ENCODE measurements at regions not wholly inside any gene's neighbourhood (a gene's known extent, or its start where the extent isn't known, plus 50 kb on each side); places are given as distances from the start of the nearest gene placed in this dataset.

GRCh38 chr1:208387908-208388811 is 144.0 kb upstream of the PLXNA2 start:
- H3K4me2 ChIP-seq, result no peak overlapping the region
- H2AFZ ChIP-seq, result no peak overlapping the region
- H3K27ac ChIP-seq (ENCODE audit: low read depth), result no peak overlapping the region
- Mint-ChIP-seq H3K4me1 (no peaks in the 10 kb centered on the region), H3K9me3 (no peaks in the 10 kb centered on the region), H3K4me3 (no peak overlapping the region), H3K27ac (no peak overlapping the region), H3K27me3 (ENCODE audit: insufficient read depth, low read depth, poor library complexity) (no peaks in the 10 kb centered on the region), H3K36me3 (ENCODE audit: low read depth) (no peaks in the 10 kb centered on the region)
- H3K36me3 ChIP-seq (ENCODE audit: insufficient read depth), result no peaks in the 10 kb centered on the region
- ATAC-seq (no peak), DNase-seq (ENCODE audit: low spot score) (no peak)
- H4K20me1 ChIP-seq (replicated peaks; ENCODE audit: insufficient read depth), result no peaks in the 10 kb centered on the region
- H3K4me3 ChIP-seq, result no peak overlapping the region
- H3K4me1 ChIP-seq (ENCODE audit: insufficient read depth), result no peaks in the 10 kb centered on the region
- no peaks in the 10 kb centered on the region for H3F3A ChIP-seq (replicated peaks; ENCODE audit: low read depth)
- H3K9me2 ChIP-seq (ENCODE audit: insufficient read depth), result no peaks in the 10 kb centered on the region
- H3K79me2 ChIP-seq (replicated peaks; ENCODE audit: insufficient read depth), result no peaks in the 10 kb centered on the region
- H3K27me3 ChIP-seq (ENCODE audit: insufficient read depth), result no peaks in the 10 kb centered on the region
- TF ChIP-seq ZNF114 (CRISPR knock-in tag; IDR thresholded peaks at IDR 0.05) (no peak), ZNF331 (CRISPR knock-in tag; IDR thresholded peaks at IDR 0.05; ENCODE audit: low read depth) (no peak), JUNB (IDR thresholded peaks at IDR 0.05; ENCODE audit: unreplicated experiment) (no peak), ETS1 (IDR thresholded peaks at IDR 0.05) (no peak), POLR2AphosphoS5 (IDR thresholded peaks at IDR 0.05; ENCODE audit: low read depth) (no peak), ZNF462 (CRISPR knock-in tag; IDR thresholded peaks at IDR 0.05) (no peak), EZH2phosphoT487 (IDR thresholded peaks at IDR 0.05; ENCODE audit: unreplicated experiment) (no peak), CTCF (conservative IDR thresholded peaks at IDR 0.05; ENCODE audit: low read depth in 2 of 2) (no peak), REST (IDR thresholded peaks at IDR 0.05; ENCODE audit: unreplicated experiment) (no peak), EZH2 (IDR thresholded peaks at IDR 0.05; ENCODE audit: low read depth, unreplicated experiment) (no peak), STAT1 (IDR thresholded peaks at IDR 0.05; ENCODE audit: unreplicated experiment) (no peak), CREB1 (CRISPR knock-in tag; IDR thresholded peaks at IDR 0.05; ENCODE audit: low read depth) (no peak), NANOG (IDR thresholded peaks at IDR 0.05; ENCODE audit: borderline replicate concordance) (no peak)

Measured in GM23338 (cell line).